ENCODE measurements at regions not wholly inside any gene's neighbourhood (a gene's known extent, or its start where the extent isn't known, plus 50 kb on each side); places are given as distances from the start of the nearest gene placed in this dataset.

GRCh38 chr11:39809833-39810232 is 1649.6 kb downstream of the LRRC4C start:
- no peak for DNase-seq
- 89 to 90% methylated on average over 1 of the region's 1 CpG for WGBS, 2 donors
- H3K4me3 ChIP-seq, result no peak overlapping the region
- no peaks in the 10 kb centered on the region for H3K9me3 ChIP-seq
- H3K27me3 ChIP-seq, result no peaks in the 10 kb centered on the region
- H3K4me1 ChIP-seq, result no peaks in the 10 kb centered on the region
- no peaks in the 10 kb centered on the region for H3K36me3 ChIP-seq
- H3K27ac ChIP-seq, result no peak overlapping the region
- TF ChIP-seq POLR2A (IDR thresholded peaks at IDR 0.05), result no peak
- TF ChIP-seq POLR2AphosphoS5 (IDR thresholded peaks at IDR 0.05), result no peak
- TF ChIP-seq CTCF (IDR thresholded peaks at IDR 0.05), result no peak
- no peak for TF ChIP-seq EP300 (IDR thresholded peaks at IDR 0.05)
- intact Hi-C loops (cut with DNase I), result no loop called here

- Histone ChIP-seq H3K4me3 (no peak overlapping the region), H3K9me3 (no peaks in the 10 kb centered on the region), H3K27ac (no peak overlapping the region), H3K36me3 (no peaks in the 10 kb centered on the region), H3K4me1 (no peaks in the 10 kb centered on the region), H3K27me3 (no peaks in the 10 kb centered on the region)
- TF ChIP-seq EP300 (IDR thresholded peaks at IDR 0.05) (no peak), CTCF (IDR thresholded peaks at IDR 0.05) (no peak), POLR2A (IDR thresholded peaks at IDR 0.05) (no peak), POLR2AphosphoS5 (IDR thresholded peaks at IDR 0.05) (no peak)
- WGBS, 2 donors, result 55 to 77% methylated on average over 1 of the region's 1 CpG
- intact Hi-C loops (cut with DNase I), result no loop called here
- DNase-seq, result no peak
These were observed 1651.5 kb downstream of the LRRC4C start for GRCh38 chr11:39807904-39808303.

DNA sequence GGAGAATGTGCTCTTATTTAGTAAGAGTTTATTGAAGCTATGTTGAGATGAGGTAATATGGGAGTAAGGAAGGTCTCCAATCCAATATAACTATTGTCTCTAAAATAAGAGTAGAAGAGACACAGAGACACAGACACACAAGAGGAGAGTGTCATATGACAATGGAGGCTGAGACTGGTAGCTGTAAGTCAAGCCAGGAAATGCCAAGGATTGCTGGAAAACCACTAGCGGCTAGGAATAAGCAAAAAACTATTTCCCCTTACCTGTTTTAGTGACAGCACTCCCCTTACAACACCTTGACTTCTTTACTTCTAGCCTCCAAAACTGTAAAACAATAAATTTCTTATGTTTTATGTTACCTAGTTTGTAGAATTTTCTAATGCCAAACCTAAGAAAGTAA is 1652.8 kb downstream of the LRRC4C start:
- Histone ChIP-seq H3K36me3 (no peaks in the 10 kb centered on the region), H3K27ac (no peak overlapping the region), H3K4me1 (no peaks in the 10 kb centered on the region), H3K27me3 (no peaks in the 10 kb centered on the region), H3K9me3 (no peaks in the 10 kb centered on the region), H3K4me3 (no peak overlapping the region)
- TF ChIP-seq POLR2AphosphoS5 (IDR thresholded peaks at IDR 0.05), result no peak
- no peak for TF ChIP-seq EP300 (IDR thresholded peaks at IDR 0.05)
- TF ChIP-seq CTCF (IDR thresholded peaks at IDR 0.05), result no peak
- TF ChIP-seq POLR2A (IDR thresholded peaks at IDR 0.05), result no peak
- intact Hi-C loops (cut with DNase I), result no loop called here
- no peak for DNase-seq
- WGBS, 2 donors, result 72 to 81% methylated on average over 1 of the region's 1 CpG

- no peaks in the 10 kb centered on the region for H3K4me1 ChIP-seq
- H3K9me3 ChIP-seq, result no peaks in the 10 kb centered on the region
- no peaks in the 10 kb centered on the region for H3K27me3 ChIP-seq
- no peak overlapping the region for H3K4me3 ChIP-seq
- no peaks in the 10 kb centered on the region for H3K36me3 ChIP-seq
- TF ChIP-seq EP300 (IDR thresholded peaks at IDR 0.05) (no peak), POLR2AphosphoS5 (IDR thresholded peaks at IDR 0.05) (no peak), CTCF (IDR thresholded peaks at IDR 0.05) (no peak), POLR2A (IDR thresholded peaks at IDR 0.05) (no peak)
- intact Hi-C loops (cut with DNase I), result no loop called here
- DNase-seq, result no peak
- H3K27ac ChIP-seq, result no peak overlapping the region
These were observed 1655.2 kb downstream of the LRRC4C start for GRCh38 chr11:39804271-39804670.

DNA sequence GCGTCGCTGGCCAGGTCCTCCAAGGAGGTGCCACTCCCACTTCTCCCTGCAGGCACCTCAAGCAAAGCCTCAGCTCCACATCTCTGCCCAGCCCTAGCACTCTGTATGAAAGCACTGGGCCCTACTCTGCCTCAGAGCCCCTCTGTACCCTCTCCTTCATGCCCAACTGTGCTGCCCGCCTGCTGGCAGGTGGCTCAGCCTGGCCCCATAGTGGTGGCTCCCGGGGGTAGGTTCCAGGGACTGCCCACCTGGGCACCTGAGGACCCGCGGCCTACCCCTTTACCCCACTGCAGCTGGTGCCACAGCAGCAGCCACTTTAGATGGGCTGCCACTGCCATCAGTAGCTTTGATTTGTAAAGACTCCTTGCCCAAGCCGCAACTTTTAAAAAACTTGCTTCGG is 1672.8 kb downstream of the LRRC4C start:
- Histone ChIP-seq H3K4me1 (no peaks in the 10 kb centered on the region), H3K4me3 (no peak overlapping the region), H3K27me3 (no peaks in the 10 kb centered on the region), H3K9me3 (no peaks in the 10 kb centered on the region), H3K36me3 (no peaks in the 10 kb centered on the region), H3K27ac (no peak overlapping the region)
- TF ChIP-seq POLR2A (IDR thresholded peaks at IDR 0.05), result no peak
- no peak for TF ChIP-seq EP300 (IDR thresholded peaks at IDR 0.05)
- no peak for TF ChIP-seq CTCF (IDR thresholded peaks at IDR 0.05)
- TF ChIP-seq POLR2AphosphoS5 (IDR thresholded peaks at IDR 0.05), result no peak
- intact Hi-C loops (cut with DNase I), result no loop called here
- no peak for DNase-seq
- WGBS, 2 donors, result 96 to 97% methylated on average over 8 of the region's 8 CpGs
